Caco-2 (cell line): ENCODE measurements at regions not wholly inside any gene's neighbourhood (a gene's known extent, or its start where the extent isn't known, plus 50 kb on each side); places are given as distances from the start of the nearest gene placed in this dataset.

Experiments
- BruUV-seq: library from RNA; stranded (reverse); fragments of 400-500 nt; replicated peaks from 2 replicates; lab custom pipeline; 2021; lab: Mats Ljungman, UMichigan
- CTCF ChIA-PET: fragments of 300-600 bp; sonication (Branson Sonifier 250); formaldehyde crosslinking; loops from one replicate; lab custom pipeline; 2022; ENCODE audit warnings: antibody characterized with exemption; lab: Charles Lee
- POLR2A ChIA-PET: fragments of 300-600 bp; sonication (Branson Sonifier 250); formaldehyde crosslinking; loops from one replicate; lab custom pipeline; 2022; ENCODE audit warnings: antibody characterized with exemption; lab: Charles Lee
- DNase-seq, 2 experiments: peaks; one replicate each; pipeline versions ENCODE4 v3.0.0 to v3.0.0-alpha.2; 2020 to 2022
- H3K27me3 ChIP-seq: replicated peaks from 2 replicates; pipeline ENCODE4 v1.6.0; 2011; ENCODE audit warnings: low read length; ENCODE audit not compliant: control insufficient read depth, insufficient read depth
- H3K36me3 ChIP-seq: 2 replicates; pipeline ENCODE4 v1.5.1; 2011; ENCODE audit warnings: low read length; ENCODE audit not compliant: control insufficient read depth, insufficient read depth
- H3K4me1 ChIP-seq: fragments of 250-450 bp; sonication (Bioruptor Pico); 2 replicates; pipeline ENCODE4 v1.5.1; 2020; ENCODE audit warnings: mild to moderate bottlenecking
- H3K4me3 ChIP-seq: 2 replicates; pipeline ENCODE4 v1.5.1; 2011; ENCODE audit warnings: low read depth, mild to moderate bottlenecking, control low read depth, low read length
- H3K9me3 ChIP-seq: fragments of 250-450 bp; sonication (Bioruptor Pico); 2 replicates; pipeline ENCODE4 v1.5.1; 2020; ENCODE audit warnings: mild to moderate bottlenecking, moderate library complexity
- H3K27ac Mint-ChIP-seq: one replicate; pipeline ENCODE4 v1.8.0; 2022; ENCODE audit warnings: mixed read lengths; ENCODE audit not compliant: unreplicated experiment
- H3K27me3 Mint-ChIP-seq: one replicate; pipeline ENCODE4 v1.8.0; 2022; ENCODE audit warnings: mixed read lengths; ENCODE audit not compliant: insufficient read depth, unreplicated experiment
- H3K36me3 Mint-ChIP-seq: one replicate; pipeline ENCODE4 v1.8.0; 2022; ENCODE audit warnings: mild to moderate bottlenecking, mixed read lengths; ENCODE audit not compliant: insufficient read depth, unreplicated experiment
- H3K4me1 Mint-ChIP-seq: one replicate; pipeline ENCODE4 v1.8.0; 2022; ENCODE audit warnings: low read depth, mixed read lengths; ENCODE audit not compliant: unreplicated experiment
- H3K4me3 Mint-ChIP-seq: one replicate; pipeline ENCODE4 v1.8.0; 2022; ENCODE audit warnings: mild to moderate bottlenecking, moderate library complexity, mixed read lengths; ENCODE audit not compliant: unreplicated experiment
- H3K9me3 Mint-ChIP-seq: one replicate; pipeline ENCODE4 v1.8.0; 2022; ENCODE audit warnings: mixed read lengths; ENCODE audit not compliant: unreplicated experiment
- intact Hi-C: fragments of 100-400 bp; cut with micrococcal nuclease; formaldehyde crosslinking; loops from one replicate; pipeline ENCODE4 v1.10.0; 2022; ENCODE audit not compliant: unreplicated experiment
- TF ChIP-seq, protein P1 (sequence below), 2 experiments: fragments of 200-600 bp in 1 of 2; IDR thresholded peaks; 1 replicate in 1 of 2; 2 replicates in 1 of 2; pipeline versions ENCODE4 v1.5.1 to v1.8.0; 2011 to 2022; ENCODE audit warnings: antibody characterized with exemption in 1 of 2, control low read depth in 1 of 2, inconsistent platforms in 1 of 2, low read depth in 1 of 2, low read length in 1 of 2, mild to moderate bottlenecking in 1 of 2, moderate library complexity in 1 of 2; ENCODE audit not compliant: insufficient read depth in 1 of 2, severe bottlenecking in 1 of 2, unreplicated experiment in 1 of 2

GRCh38 chr1:201591981-201592380, 53.1 kb downstream of the NAV1 start:
- CTCF ChIA-PET, result no interaction called here
- Mint-ChIP-seq H3K27me3 (peaks cover 19% of the 10 kb centered on the region), H3K27ac (no peak overlapping the region), H3K9me3 (no peaks in the 10 kb centered on the region), H3K4me1 (no peaks in the 10 kb centered on the region), H3K36me3 (no peaks in the 10 kb centered on the region), H3K4me3 (no peak overlapping the region)
- Histone ChIP-seq H3K4me3 (no peak overlapping the region), H3K9me3 (no peaks in the 10 kb centered on the region), H3K27me3 (no peaks in the 10 kb centered on the region; the same call in none of the 2 replicates), H3K36me3 (no peaks in the 10 kb centered on the region), H3K4me1 (no peaks in the 10 kb centered on the region)
- TF ChIP-seq, protein P1, sequence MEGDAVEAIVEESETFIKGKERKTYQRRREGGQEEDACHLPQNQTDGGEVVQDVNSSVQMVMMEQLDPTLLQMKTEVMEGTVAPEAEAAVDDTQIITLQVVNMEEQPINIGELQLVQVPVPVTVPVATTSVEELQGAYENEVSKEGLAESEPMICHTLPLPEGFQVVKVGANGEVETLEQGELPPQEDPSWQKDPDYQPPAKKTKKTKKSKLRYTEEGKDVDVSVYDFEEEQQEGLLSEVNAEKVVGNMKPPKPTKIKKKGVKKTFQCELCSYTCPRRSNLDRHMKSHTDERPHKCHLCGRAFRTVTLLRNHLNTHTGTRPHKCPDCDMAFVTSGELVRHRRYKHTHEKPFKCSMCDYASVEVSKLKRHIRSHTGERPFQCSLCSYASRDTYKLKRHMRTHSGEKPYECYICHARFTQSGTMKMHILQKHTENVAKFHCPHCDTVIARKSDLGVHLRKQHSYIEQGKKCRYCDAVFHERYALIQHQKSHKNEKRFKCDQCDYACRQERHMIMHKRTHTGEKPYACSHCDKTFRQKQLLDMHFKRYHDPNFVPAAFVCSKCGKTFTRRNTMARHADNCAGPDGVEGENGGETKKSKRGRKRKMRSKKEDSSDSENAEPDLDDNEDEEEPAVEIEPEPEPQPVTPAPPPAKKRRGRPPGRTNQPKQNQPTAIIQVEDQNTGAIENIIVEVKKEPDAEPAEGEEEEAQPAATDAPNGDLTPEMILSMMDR (IDR thresholded peaks at IDR 0.05; ENCODE audit: insufficient read depth in 1 of 2, low read depth in 1 of 2, low read length in 1 of 2, severe bottlenecking in 1 of 2, unreplicated experiment in 1 of 2), result no peak
- DNase-seq, result no peak
- POLR2A ChIA-PET, result no interaction called here
- intact Hi-C loops, result no loop called here
- no TSS peak for BruUV-seq

GRCh38 chr1:201593200-201593921, 54.4 kb downstream of the NAV1 start:
- Mint-ChIP-seq H3K9me3 (no peaks in the 10 kb centered on the region), H3K27me3 (peaks cover 23% of the 10 kb centered on the region), H3K36me3 (no peaks in the 10 kb centered on the region), H3K27ac (no peak overlapping the region), H3K4me1 (no peaks in the 10 kb centered on the region), H3K4me3 (no peak overlapping the region)
- H3K4me1 ChIP-seq, result no peaks in the 10 kb centered on the region
- H3K9me3 ChIP-seq, result no peaks in the 10 kb centered on the region
- ChIA-PET POLR2A (no interaction called here), CTCF (no interaction called here)
- H3K36me3 ChIP-seq, result no peaks in the 10 kb centered on the region
- H3K27me3 ChIP-seq, result no peaks in the 10 kb centered on the region; the same call in 1 of the 2 replicates
- H3K4me3 ChIP-seq, result no peak overlapping the region
- TF ChIP-seq, protein P1 (IDR thresholded peaks at IDR 0.05; ENCODE audit: insufficient read depth in 1 of 2, low read depth in 1 of 2, low read length in 1 of 2, severe bottlenecking in 1 of 2, unreplicated experiment in 1 of 2), result no peak
- intact Hi-C loops, result no loop called here
- no peak for DNase-seq
- no TSS peak for BruUV-seq

GRCh38 chr1:201594575-201595245, 55.8 kb downstream of the NAV1 start:
- peak in 1 of 2 experiments; percentile 53 for DNase-seq
- Histone ChIP-seq H3K36me3 (no peaks in the 10 kb centered on the region), H3K27me3 (no peaks in the 10 kb centered on the region; the same call in 1 of the 2 replicates), H3K4me3 (no peak overlapping the region), H3K9me3 (no peaks in the 10 kb centered on the region), H3K4me1 (no peaks in the 10 kb centered on the region)
- ChIA-PET CTCF (interaction anchor here (0.6 kb wide), 1 partner anchor 53 kb away, joined by 4 read pairs; no protein-coding TSS in a partner anchor), POLR2A (no interaction called here)
- Mint-ChIP-seq H3K9me3 (no peaks in the 10 kb centered on the region), H3K27ac (no peak overlapping the region), H3K36me3 (no peaks in the 10 kb centered on the region), H3K4me3 (no peak overlapping the region), H3K4me1 (no peaks in the 10 kb centered on the region), H3K27me3 (peaks cover 21% of the 10 kb centered on the region)
- TF ChIP-seq, protein P1 (IDR thresholded peaks at IDR 0.05; ENCODE audit: insufficient read depth in 1 of 2, low read depth in 1 of 2, low read length in 1 of 2, severe bottlenecking in 1 of 2, unreplicated experiment in 1 of 2), result no peak
- intact Hi-C loops, result no loop called here
- no TSS peak for BruUV-seq
